Right kidney (tissue), 1 donor: ENCODE measurements at regions not wholly inside any gene's neighbourhood (a gene's known extent, or its start where the extent isn't known, plus 50 kb on each side); places are given as distances from the start of the nearest gene placed in this dataset.
"Not testable (repeated sequence)": the region's sequence is repeated elsewhere in the genome, so short reads cannot be mapped to it uniquely, and the experiment has no call there.

Experiments used
- DNase-seq: peaks from one replicate; pipeline ENCODE4 v3.0.0-alpha.2; 2016

DNA sequence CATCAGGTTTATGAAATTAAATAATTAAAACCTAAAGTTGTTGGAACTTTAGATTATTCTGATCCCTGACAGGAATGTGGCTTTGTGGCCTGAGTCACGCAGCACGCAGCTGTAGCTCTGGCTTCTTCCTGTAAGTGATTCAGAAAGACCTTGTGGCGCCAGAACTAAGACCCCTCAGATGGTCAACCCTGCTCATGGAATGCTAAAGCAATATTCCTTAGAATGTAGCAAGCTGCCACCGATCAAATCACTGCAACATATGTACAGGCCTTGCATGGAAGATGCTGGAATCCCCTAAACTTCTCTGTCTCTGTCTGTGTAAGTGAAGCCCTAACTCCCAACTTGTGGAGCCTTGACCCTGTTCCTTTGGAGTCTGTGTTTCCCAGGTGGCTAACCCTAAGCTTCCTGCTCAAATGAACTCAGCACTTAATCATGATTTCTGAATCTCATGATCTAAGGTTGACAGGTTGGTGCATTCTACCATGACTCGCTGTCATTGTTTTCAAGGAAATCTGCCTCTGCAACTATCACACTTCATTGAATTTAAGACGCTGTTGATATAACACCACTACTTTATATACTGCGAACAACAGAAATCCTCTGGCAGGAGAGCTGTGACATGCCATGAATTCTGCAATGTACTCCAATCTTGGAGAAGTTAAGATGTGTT lies 111.2 kb upstream of the CST7 start:
- no peak for DNase-seq

DNA sequence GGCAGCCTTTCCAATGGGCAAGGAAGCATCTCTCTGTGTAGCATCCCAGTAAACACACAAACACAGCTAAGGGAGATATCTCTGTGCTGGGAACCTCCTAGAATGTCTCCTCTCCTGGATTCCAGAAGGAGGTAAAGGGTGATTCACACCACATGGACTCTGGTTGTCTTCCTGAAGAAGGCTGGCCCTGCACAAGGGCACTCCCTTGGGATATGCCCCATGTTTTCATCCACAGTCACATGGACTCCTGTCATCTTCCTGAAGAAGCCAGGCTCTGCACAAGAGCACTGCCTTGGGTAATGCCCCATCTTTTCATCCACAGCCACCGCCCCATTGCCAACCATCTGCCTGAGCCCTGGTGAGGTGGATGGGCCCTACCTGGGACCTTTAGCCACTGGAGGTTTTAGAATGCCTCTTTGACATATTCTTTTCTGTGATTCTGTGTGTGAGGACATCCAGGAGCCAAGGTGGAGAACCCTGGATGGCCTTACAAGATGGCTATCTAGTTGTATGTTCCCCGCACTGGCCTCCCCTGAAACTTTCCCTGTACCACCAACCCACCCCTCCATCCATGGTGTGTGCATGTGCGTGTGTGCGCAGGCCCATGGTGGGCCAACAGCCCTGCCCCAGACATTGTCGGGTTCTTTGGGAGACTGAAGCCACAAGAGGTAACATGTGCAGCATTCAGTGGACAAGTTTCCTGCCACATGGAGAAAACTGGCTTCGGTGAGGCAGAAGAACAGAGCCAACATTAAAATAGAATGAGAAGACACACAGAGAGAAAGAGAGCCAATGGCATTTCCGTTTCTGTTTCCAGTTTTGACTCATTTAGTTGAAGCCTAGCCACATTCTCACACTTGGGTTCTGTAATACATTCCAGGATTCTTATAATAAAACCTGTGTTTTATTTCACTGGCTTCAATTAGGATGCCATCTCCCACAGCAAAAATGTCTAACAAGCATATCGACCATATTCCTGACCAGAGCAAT lies 110.2 kb upstream of the CST7 start:
- DNase-seq = no peak

DNA sequence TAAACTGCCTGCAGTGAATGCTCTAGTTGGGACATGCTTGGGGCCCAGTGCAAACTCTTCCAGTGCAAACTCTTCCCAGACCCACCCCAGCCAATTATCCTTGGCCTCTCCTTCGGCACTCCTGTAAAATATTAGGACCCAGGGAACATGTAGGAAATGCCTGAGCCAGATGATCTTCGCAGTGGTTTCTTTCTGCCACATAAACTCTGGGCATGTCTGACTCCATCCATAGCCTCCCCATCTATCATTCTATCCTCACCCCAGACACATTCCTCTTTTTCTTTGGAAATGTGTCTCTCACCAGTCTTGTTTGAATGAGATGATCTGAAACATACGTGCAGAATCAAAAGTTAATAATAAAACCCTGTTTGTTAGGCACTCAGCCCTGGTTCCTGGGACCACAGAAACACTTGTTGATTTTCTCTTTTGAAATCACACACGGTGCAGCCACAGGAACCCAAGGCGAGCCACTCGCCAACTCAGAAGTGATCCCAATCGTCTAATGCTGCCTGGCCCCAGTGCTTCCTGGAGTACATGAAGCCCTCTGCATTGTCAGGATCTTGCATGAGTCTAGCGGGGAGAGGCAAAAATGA lies 108.9 kb upstream of the CST7 start:
- no peak for DNase-seq

DNA sequence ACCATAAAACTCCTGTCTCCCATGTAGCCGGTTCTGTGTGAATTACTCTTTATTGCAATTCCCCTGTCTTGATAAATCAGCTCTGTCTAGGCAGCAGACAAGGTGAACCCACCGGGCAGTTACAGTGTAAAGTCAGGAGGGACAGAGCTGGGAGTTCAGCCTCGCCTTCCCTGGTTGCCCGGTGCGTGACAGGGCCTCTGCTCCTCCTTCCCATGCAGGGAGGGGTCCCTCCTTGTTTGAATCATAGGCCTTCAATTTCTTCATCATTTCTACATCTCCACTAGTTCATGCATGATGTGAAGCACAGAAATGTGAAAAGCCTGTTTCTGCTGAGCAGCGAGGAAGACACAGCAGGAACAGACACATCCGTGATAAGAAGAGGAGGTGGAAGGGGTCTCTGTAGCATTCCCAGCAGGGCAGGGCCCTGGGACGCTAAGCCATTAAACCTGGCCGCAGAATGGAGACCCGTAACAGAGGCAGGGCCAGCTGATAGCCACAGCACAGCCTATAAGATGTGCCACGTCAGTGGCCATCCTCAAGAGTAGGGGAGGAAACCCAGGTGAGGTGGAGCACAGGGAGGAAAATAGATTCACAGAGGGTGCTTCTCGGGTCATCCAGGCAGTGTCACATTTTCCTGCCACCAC lies 106.7 kb upstream of the CST7 start:
- no peak for DNase-seq

DNA sequence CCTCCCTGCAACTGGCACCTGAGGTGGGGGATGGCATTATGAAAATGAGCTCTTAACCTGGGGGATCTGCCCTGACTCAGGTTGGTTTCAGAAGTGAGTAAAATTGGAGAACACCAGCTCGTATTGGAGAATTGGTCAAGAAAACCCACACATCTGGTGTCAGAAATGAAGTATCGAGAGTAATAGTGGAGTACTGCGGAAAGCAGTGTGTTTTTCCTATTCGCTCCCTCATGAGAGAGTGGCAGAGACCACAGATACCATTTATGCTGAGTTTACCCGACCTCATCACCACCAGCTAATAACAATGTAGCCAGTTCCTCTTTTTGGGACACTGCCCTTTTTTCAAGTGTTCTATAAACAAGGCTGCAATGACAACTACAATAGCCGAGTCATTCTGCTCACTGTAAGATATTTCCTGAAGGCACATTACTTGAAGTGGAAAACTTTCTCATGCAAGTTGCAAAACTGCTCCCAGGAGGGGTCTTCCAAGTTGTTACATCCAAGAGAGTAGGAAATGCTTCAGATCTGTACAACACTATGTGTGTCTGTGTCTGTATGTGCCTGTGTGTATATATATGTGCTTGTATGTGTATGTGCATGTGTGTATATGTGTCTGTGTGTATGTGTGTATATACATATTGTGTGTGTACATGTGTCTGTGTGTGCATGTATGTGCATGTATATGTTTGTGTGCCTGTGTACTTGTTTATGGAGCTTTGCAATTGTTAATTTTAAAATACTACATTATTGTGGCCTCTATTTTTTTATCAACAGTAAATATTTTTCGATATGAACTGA lies 106.0 kb upstream of the CST7 start:
- DNase-seq = no peak

DNA sequence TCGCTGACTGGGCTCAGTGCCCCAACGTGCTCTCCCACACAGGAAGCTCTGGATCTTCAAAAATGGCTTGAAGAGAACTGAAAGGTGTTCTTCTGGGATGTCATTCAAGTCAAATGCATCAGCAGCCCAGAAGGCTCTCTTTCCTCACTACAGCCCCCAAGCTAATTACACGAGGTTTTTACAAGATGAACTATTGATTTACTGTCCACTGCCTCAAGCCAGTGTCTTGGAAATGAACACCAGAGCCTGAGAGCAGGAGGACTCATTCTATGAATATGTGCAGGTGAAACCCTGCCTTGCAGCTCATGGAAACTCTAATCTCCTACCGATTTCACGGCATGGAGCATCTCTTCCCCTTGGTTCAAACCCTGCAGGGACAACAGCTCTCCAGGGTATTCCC lies 98.9 kb upstream of the CST7 start:
- no peak for DNase-seq

DNA sequence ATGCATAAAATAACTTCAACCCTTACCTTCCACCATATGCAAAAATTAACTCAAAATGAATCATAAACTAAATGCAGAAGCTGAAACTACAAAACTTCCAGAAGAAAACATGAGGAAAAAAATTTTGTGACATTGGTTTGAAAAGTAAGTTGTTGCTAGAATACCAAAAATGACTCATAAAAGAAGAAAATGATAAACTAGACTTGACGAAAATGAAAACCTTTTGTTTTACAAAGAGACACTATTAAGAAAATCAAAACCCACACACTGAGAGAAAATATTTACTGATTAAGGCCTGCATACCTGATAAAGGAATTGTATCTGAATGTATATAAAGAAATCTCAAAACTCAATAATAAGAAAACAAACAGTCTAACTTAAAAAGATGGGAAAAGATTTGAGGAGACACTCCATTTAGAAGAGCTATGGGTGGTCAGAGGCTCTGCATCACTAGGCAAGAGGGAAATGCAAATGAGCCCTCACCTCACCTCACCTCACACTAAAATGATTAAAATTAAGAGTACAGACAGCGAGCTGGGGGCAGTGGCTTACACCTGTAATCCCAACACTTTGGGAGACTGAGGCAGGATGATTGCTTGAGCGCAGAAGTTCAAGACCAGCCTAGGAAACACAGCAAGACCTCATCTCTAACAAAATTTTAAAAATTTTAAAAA lies 97.6 kb upstream of the CST7 start:
- DNase-seq = no peak

DNA sequence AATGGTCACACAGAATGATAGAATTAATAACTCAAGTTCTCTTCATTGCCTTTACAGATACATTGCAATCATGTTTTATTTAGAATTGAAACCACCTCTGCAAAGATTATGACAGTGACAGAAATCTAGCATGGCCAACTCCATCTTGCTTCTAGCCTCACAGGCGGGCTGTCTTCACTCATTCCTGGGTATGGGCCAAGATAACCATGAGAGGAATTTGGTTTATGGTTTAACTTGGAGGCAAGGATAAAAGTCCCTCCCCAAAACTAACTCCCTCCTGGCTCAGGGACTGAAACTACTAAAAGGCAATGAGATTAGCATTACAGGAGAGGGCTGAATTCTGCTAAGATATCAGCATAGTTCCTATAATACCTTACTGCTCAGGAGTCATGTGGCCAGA lies 95.2 kb upstream of the CST7 start:
- DNase-seq = no peak

DNA sequence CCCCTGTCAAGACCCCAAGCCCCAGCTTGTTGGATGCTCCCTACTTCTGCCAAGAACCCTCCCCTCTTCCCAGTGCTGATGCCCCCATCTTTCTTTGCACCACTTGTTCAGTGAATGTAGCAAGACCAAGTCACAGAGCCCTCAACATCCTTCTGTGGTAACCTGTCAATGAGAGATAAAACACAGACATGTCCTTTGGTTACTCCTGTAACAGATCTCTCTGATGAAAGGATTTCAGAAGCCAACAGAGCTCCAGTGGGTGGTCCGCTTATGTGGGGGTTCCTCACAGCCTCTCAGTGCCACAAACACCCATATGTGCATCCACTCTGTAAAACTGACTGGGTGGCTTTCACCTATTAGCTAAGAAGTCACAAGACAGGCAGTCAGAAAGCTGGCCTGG lies 93.2 kb upstream of the CST7 start:
- DNase-seq = no peak

DNA sequence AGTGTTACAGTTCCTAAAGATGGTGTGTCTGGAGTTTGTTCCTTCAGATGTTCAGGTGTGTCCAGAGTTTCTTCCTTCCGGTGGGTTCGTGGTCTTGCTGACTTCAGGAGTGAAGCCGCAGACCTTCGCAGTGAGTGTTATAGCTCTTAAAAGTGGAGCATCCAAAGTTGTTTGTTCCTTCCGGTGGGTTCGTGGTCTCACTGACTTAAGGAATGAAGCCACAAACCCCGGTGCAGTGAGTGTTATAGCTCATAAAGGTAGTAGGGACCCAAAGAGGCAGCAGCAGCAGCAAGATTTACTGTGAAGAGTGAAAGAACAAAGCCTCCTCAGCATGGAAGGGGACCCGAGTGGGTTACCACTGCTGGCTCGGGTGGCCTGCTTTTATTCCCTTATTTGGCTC lies 90.6 kb upstream of the CST7 start:
- DNase-seq = not testable (repeated sequence)

DNA sequence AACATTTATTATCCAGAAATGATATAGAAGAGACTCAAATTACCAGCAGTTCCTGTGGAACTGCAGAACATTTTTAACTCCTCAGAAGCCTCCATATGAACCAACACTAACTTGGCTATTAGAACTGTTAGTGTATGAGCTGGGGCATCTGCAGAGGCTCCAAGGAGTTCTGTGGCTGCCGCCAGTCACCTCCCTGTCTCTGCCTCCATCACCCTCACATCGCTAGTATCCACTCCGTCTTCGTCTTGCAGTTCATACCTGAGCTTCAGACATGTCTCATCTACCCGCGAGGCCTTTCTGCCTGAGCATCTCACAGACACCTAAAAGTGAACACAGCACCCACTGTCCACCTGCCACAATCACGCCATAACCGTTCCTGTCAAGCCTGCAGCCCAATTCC lies 89.5 kb upstream of the CST7 start:
- DNase-seq = no peak

DNA sequence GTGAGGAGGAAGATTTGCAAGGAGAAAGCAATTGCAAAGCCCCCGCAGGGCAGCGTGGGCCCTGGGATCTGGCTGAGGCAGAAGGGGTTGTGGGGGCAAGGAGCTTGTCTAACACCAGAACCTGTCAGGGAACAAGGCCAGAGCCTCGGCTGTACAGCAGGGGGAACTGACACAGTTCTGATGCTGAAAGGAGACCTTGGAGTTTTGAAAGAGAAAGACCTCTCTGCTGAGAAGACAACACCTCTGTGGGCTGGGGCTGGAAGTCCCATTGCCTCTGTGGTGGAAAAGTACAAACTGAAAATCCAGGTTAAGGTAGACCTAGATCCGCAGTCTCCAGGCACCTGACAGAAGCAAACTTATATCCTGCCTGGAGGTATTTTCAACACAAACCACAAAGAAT lies 86.9 kb upstream of the CST7 start:
- no peak for DNase-seq

DNA sequence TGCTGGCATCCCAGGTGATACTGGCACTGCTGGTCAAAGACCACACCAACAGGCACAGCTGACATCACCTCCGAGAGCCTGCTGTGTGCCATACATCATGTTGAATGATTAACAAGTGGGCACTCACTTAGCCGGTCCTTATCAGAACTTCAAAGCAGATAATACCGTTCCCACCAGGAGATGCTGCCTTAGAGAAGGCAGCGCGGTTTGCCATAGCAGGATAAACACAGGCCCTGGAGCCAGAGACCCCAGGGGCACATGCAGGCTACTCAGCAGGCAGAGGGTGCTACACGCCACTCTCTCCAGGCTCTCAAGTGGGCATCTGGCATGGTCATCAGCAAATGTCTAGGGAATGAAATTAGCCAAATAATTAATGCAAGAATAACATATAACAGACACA lies 86.5 kb upstream of the CST7 start:
- no peak for DNase-seq

DNA sequence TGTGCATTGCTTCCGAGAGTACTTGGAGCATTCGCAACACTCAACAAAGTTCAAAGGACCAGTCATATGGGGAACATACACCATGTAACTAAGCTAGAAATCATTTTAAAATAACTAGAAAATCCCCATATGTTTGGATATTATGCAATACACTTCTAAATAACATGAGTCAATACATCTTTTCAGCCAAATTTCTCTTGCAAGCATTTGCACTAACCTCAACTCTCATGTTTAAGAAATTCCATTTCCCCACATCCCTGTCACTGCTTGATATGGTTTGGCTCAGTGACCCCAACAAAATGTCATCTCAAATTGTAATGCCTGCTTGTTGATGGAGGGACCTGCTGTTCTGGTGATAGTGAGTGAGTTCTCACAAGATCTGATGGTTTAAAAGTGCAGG lies 85.7 kb upstream of the CST7 start:
- no peak for DNase-seq

DNA sequence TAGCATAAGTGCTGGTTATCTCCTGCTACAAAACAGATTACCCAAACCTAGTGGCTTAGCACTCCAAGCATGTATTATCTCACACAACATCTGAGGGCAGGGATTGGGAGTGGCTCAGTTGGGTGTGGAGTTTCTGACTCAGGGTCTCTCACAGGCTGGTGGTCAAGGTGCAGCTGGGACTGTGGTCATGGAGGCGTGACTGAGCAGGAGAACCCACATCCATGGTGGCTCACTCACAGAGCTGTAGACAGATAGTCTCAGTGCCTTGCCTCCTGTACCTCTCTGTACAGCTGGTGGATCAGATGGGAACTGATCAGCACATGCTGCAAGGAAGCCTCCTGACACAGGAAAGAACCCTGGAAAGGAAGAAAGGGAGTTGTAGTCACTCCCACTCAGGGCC lies 83.1 kb upstream of the CST7 start:
- DNase-seq = no peak

DNA sequence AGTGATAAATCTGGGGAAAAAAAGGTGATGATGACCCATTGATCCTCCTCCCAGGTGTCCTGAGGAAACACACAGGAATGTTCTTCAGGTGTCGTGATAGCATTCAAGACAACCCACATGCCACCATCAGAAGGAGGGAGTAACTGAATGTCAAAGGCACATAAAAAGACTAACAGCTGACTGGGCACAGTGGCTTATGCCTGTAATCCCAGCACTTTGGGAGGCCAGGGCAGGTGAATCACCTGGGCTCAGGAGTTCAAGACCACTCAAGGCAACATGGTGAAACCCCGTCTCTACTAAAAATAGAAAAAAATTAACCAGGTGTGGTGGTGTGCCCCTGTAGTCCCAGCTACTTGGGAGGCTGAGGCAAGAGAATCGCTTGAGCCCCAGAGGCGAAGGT lies 82.3 kb upstream of the CST7 start:
- no peak for DNase-seq

DNA sequence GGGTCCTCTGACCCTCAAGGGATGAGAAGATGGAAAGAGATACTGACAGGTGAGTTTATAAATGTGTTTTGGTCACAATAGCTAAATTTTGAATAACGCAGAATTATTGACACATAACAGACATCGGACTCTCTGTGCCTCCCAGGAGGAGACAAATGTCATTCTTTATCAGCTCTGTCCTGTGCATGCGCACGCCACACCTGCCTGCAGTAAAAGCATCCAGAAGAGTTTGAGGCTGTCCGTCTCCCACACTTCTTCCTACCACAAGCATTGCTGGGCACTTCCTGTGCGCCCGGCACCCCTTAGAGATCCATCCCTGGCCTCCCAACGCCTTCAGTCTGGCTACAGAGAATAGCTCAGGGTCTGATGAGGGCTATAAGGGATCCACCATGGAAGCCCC lies 81.5 kb upstream of the CST7 start:
- DNase-seq = no peak

DNA sequence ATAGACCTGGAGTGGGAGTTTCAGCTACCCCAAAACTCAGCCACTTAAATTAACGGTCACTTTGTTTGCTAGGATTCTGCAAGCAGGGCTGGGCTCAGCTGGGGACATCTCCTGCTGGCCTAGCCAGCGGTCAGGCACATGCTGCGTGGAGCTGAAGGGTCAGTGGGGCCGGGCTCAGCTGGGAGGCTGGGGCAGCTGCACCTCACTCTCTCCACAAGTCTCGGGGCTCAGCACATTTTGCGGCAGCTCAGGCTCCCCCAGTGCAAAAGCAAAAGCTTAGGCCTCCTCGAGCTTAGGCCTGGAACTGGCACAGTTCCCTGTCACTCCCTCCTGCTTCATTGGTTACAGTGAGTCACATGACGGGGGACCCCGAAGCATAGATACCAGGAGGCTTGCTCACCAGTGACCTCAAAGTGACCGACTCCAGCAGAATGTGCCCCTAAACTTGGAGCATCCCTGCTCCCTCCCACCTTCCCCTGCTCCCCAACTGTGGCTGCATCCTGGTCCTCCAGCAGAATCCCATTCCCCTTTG lies 80.6 kb upstream of the CST7 start:
- DNase-seq = no peak

DNA sequence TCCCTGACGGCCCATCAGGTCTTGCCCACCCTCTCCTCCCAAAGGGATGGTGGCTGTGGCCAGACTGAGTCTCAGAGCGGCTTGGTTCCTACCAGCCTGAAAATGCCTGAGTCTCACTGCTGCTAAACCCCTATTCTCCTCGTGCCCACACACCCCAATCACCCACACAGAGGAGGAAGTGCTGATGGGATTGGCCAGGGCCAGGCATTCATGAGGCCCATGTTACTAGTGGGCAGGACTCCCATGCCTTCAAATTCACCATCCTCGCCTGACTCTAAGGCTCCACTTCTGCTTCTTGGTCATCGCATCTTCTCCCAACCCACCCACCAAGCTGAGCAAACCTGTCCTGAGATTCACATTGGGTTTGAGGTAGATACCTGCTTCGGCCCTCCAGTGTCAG lies 80.1 kb upstream of the CST7 start:
- no peak for DNase-seq

DNA sequence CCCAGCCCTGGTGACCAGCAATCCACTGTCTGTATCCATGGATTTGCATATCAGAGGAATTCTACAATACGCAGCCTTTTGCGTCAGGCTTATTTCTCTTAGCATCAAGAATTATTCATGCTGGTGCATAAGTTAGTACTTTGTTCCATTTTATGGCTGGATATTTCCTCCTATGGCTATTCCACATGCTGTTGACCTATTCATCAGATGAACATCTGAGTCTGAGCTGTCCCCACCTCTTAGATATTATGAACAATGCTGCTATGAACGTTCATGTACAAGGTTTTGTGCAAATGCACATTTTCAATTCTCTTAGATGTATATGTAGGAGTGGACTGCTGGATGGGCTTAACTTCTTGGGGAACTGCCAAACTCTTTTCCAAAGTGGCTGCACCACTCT lies 79.0 kb upstream of the CST7 start:
- no peak for DNase-seq

DNA sequence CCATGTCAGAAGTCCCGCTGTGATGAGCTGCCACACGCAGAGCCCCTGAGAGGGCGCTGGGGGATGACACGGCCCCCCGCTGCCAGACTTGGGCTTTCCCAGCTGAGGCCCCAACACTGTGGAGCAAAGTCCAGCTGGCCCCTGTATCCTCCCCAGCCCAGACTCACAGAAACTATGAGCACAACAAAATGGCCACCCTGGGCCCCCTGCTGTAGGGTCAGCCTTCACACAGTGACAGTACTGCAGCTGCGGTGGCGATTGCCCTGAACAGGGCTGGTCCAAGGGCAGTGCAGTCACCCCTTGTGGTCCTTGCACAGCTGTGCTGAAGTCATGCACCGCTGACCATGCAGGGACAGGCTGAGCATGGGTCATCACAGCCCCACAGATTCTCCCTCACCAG lies 78.2 kb upstream of the CST7 start:
- peak; percentile 15 for DNase-seq
